ENCODE measurements at regions not wholly inside any gene's neighbourhood (a gene's known extent, or its start where the extent isn't known, plus 50 kb on each side); places are given as distances from the start of the nearest gene placed in this dataset.

DNA sequence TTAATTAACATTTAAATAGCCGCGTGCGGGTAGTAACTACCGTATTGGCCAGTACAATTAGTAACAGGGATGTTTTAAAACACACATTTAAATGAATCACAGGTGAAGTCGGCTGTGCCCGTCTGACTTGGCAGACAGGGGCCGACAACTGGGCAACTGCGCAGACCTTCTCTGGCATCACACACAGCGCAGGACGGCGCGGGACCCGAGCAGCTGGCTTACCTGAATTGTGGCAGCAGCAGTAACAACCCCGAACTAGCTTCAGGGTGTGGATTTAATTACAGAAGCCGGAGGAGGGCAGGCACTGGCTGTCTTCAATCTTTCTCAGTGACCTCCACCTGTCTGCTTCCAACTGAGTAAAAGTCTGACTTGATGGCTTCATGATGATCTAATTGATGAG lies 91.7 kb downstream of the DACT2 start:
- no peaks in the 10 kb centered on the region for H3K9me3 ChIP-seq (ENCODE audit: control insufficient read depth, insufficient read depth, low read depth, low read length)
- H3K36me3 ChIP-seq (ENCODE audit: control insufficient read depth, insufficient read depth, low read length) = no peaks in the 10 kb centered on the region
- H3K9ac ChIP-seq (ENCODE audit: low read length) = no peak overlapping the region
- H3K4me1 ChIP-seq (ENCODE audit: control insufficient read depth, insufficient read depth, low read length) = peaks cover 34% of the 10 kb centered on the region
- H3K4me3 ChIP-seq (ENCODE audit: low read depth, low read length) = no peak overlapping the region
- no peaks in the 10 kb centered on the region; the same call in 1 of the 2 replicates for H3K27me3 ChIP-seq (ENCODE audit: control insufficient read depth, insufficient read depth, low read length)
- H3K27ac ChIP-seq (ENCODE audit: low read depth, low read length) = no peak overlapping the region

DNA sequence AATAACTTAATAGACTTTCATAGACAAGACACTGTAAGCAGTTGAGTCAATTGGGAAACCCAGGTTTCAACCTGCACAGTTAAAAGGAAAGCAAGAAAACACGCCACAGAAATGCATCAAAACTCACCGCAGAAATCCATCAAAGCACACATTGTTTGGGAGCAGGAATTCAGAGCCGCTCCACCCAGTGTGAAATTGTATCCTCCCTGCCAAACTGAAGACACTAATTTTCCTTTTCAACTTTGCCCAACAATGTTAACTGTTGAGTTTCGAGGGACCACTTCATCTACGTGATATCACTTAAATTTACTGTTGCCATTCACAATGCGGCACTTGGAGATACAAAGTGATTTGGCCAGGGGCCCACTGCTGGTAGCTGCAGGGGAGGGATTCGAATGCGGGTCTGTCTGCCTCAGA lies 92.7 kb downstream of the DACT2 start:
- H3K4me3 ChIP-seq (ENCODE audit: low read depth, low read length) = no peak overlapping the region
- H3K27me3 ChIP-seq (ENCODE audit: control insufficient read depth, insufficient read depth, low read length) = no peaks in the 10 kb centered on the region; the same call in 1 of the 2 replicates
- H3K36me3 ChIP-seq (ENCODE audit: control insufficient read depth, insufficient read depth, low read length) = no peaks in the 10 kb centered on the region
- H3K9me3 ChIP-seq (ENCODE audit: control insufficient read depth, insufficient read depth, low read depth, low read length) = no peaks in the 10 kb centered on the region
- no peak overlapping the region for H3K27ac ChIP-seq (ENCODE audit: low read depth, low read length)
- H3K9ac ChIP-seq (ENCODE audit: low read length) = no peak overlapping the region
- H3K4me1 ChIP-seq (ENCODE audit: control insufficient read depth, insufficient read depth, low read length) = peaks cover 26% of the 10 kb centered on the region

DNA sequence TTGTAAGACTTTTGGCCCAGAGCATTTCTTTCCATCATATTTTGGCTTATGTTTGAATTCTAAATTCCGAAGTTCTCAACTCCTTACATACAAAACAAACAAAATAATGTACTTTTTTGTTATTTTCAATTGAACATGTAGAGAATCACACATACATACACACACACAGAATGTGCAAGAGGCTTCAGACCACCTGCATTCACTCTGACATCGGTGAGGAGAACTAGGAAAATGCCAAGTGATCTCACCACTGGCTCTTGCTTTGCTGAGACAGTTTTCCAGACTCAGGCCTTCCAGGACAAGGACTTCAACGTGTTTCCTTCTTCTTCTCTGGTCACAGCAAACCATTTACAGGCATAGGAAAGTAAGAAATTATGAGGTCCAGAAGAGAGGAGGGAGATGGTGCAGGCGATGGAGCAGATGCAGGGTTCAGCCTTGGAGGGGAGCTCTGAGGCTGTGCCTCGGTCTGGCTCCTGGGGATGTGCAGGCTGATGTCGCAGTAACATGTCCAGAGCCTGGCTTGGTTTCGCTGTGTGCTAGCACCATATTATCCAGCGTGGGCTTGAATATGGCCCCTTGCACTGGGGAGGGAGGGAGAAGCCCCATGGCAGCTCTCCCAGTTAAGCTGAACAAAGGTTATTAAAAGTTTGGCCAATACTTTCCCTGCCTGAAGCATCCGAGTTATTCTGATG lies 93.4 kb downstream of the DACT2 start:
- H3K9me3 ChIP-seq (ENCODE audit: control insufficient read depth, insufficient read depth, low read depth, low read length) = no peaks in the 10 kb centered on the region
- H3K27ac ChIP-seq (ENCODE audit: low read depth, low read length) = no peak overlapping the region
- H3K4me1 ChIP-seq (ENCODE audit: control insufficient read depth, insufficient read depth, low read length) = peaks cover 22% of the 10 kb centered on the region
- H3K9ac ChIP-seq (ENCODE audit: low read length) = no peak overlapping the region
- H3K4me3 ChIP-seq (ENCODE audit: low read depth, low read length) = no peak overlapping the region
- no peaks in the 10 kb centered on the region for H3K36me3 ChIP-seq (ENCODE audit: control insufficient read depth, insufficient read depth, low read length)
- no peaks in the 10 kb centered on the region; the same call in 1 of the 2 replicates for H3K27me3 ChIP-seq (ENCODE audit: control insufficient read depth, insufficient read depth, low read length)

DNA sequence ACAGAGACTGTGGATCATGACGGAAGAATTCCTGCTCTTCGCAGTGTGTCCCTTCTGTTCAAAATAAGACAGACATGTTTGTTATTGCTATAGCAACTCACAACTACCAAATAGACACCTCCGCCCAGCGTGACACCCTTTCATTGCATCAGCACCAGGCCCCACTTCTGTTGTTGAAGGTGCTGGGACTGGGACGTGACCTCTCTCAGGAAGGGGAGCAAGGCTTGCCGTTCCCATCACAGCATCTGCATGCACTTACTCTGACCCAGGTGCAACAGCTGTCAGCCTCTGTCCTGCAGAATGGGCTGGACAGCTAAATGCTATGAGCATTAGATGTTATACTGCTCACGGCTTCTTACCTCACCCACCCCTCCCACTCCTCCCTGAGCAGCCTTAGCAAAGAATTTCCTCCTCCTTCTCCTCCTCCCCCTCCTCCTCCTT lies 94.1 kb downstream of the DACT2 start:
- H3K9me3 ChIP-seq (ENCODE audit: control insufficient read depth, insufficient read depth, low read depth, low read length) = no peaks in the 10 kb centered on the region
- no peaks in the 10 kb centered on the region; the same call in 1 of the 2 replicates for H3K27me3 ChIP-seq (ENCODE audit: control insufficient read depth, insufficient read depth, low read length)
- H3K4me1 ChIP-seq (ENCODE audit: control insufficient read depth, insufficient read depth, low read length) = peaks cover 22% of the 10 kb centered on the region
- no peak overlapping the region for H3K4me3 ChIP-seq (ENCODE audit: low read depth, low read length)
- no peak overlapping the region for H3K27ac ChIP-seq (ENCODE audit: low read depth, low read length)
- H3K9ac ChIP-seq (ENCODE audit: low read length) = no peak overlapping the region
- H3K36me3 ChIP-seq (ENCODE audit: control insufficient read depth, insufficient read depth, low read length) = no peaks in the 10 kb centered on the region

DNA sequence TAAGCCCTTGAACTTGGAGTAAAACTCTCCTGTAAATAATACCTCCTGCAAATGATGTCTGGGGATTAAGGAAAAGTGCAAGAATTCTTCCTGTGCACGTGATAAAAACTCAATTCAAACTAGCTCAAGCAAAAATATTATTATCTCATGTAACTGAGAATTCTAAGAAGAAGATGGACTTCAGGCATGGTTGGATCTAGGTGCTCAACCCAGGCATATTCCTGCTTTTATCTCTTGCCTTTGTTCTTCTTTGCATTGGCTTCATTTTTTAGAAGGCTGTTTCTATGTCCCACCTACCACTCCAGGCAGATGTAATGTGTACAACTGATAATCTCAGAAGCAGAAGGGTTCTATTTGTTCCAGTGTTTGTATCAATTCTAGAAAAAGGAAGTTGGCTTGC lies 95.8 kb downstream of the DACT2 start:
- H3K9ac ChIP-seq (ENCODE audit: low read length) = no peak overlapping the region
- H3K9me3 ChIP-seq (ENCODE audit: control insufficient read depth, insufficient read depth, low read depth, low read length) = no peaks in the 10 kb centered on the region
- H3K27me3 ChIP-seq (ENCODE audit: control insufficient read depth, insufficient read depth, low read length) = peaks cover 4% of the 10 kb centered on the region; the same call in 1 of the 2 replicates
- no peak overlapping the region for H3K4me3 ChIP-seq (ENCODE audit: low read depth, low read length)
- no peaks in the 10 kb centered on the region for H3K36me3 ChIP-seq (ENCODE audit: control insufficient read depth, insufficient read depth, low read length)
- H3K27ac ChIP-seq (ENCODE audit: low read depth, low read length) = no peak overlapping the region
- peaks cover 22% of the 10 kb centered on the region for H3K4me1 ChIP-seq (ENCODE audit: control insufficient read depth, insufficient read depth, low read length)

DNA sequence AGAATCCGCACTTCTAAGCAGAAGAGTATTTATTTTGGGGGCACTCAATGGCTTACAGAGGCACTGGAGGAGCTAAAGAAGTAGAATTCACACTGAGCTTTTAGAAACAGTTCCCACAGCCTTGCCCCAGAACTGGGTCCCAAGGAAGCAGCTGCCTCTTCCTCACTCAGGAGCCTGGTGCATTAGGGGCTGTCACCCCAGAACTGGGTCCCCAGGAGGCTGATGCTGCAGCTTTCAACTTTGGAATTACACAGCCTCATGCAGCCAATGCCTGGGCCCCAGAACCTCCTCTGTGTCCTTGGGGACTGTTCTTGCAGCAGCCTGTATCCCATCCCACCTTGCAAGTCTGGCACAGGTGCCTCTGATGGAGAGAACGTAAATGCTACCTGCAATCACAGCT lies 96.4 kb downstream of the DACT2 start:
- no peaks in the 10 kb centered on the region for H3K9me3 ChIP-seq (ENCODE audit: control insufficient read depth, insufficient read depth, low read depth, low read length)
- no peak overlapping the region for H3K27ac ChIP-seq (ENCODE audit: low read depth, low read length)
- no peak overlapping the region for H3K4me3 ChIP-seq (ENCODE audit: low read depth, low read length)
- H3K36me3 ChIP-seq (ENCODE audit: control insufficient read depth, insufficient read depth, low read length) = no peaks in the 10 kb centered on the region
- H3K27me3 ChIP-seq (ENCODE audit: control insufficient read depth, insufficient read depth, low read length) = peaks cover 4% of the 10 kb centered on the region; the same call in 1 of the 2 replicates
- no peak overlapping the region for H3K9ac ChIP-seq (ENCODE audit: low read length)
- H3K4me1 ChIP-seq (ENCODE audit: control insufficient read depth, insufficient read depth, low read length) = peaks cover 22% of the 10 kb centered on the region

DNA sequence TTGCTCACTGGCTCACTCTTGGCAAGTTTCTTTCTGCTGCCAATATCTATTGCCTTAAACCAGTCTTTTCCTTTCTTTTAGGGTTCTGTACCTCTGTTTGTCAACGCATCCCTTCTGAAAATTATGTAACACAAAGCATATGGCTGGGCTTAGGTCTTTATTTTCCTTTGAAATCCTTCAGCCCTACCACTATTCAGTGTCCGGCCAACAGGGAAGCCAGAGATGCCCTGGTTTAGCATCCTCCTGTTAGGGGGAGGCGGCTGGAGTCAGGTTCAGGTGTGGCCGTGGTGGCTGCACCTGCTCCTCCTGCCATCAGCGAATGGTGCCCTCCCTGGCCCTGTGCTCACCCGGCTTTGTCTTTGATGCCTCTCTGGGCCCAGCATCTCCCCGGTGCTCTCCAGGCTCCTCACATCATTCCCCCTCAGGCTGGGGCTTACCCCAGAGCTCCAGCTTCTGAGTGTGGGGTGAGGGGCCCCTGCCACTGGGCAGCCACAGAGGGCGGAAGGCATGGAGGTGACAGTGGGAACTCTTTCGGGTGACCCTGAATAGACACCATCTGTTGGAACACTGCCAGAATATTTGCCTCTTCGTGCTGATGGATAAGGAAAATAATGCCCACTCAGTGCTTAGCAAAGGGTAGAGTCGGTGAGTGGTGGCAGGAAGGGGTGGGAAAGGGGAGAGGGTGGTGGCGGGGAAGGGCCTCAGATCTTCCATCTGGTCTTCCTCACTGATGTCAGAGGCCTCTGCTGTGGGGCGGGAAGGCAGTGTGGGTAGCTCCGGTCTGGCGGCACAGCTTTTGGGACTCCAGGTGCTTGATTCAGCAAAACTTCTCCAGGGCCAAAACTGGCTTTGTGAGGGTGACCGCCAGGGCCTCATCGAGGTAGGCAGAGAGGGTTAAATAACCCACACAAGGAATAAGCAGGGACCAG lies 97.2 kb downstream of the DACT2 start:
- Histone ChIP-seq H3K27me3 (ENCODE audit: control insufficient read depth, insufficient read depth, low read length) (peaks cover 4% of the 10 kb centered on the region; the same call in 1 of the 2 replicates), H3K27ac (ENCODE audit: low read depth, low read length) (no peak overlapping the region), H3K4me3 (ENCODE audit: low read depth, low read length) (no peak overlapping the region), H3K9me3 (ENCODE audit: control insufficient read depth, insufficient read depth, low read depth, low read length) (no peaks in the 10 kb centered on the region), H3K4me1 (ENCODE audit: control insufficient read depth, insufficient read depth, low read length) (peaks cover 20% of the 10 kb centered on the region), H3K9ac (ENCODE audit: low read length) (no peak overlapping the region), H3K36me3 (ENCODE audit: control insufficient read depth, insufficient read depth, low read length) (no peaks in the 10 kb centered on the region)

DNA sequence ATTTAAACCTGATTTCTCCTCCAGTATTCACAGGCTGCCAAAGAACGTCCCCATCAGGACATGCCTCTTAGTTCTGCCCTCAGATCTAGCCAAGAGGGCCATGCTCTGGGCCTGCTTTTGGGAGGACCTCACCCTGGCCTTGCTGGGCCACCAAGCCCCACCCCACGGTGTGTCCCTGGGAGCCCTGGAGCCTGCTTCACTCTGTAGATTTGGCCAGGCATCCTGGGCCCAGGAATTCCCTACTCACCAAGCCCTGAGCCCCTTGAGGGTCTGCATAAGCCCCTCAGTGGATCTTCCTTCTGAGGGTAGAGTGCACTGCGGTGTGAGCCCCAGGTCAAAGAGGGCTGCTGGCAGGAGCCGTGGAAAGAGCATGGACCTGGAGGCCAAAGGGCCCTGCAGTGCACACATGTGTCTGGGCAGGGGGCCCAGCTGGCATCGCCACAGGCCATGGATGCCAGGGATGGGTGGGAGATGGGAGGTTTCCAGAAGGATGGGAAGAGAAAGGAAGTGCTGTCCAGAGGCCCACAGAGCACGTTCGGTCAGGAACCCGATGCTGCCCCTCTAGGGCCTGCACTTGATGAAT lies 98.0 kb downstream of the DACT2 start:
- no peak overlapping the region for H3K4me3 ChIP-seq (ENCODE audit: low read depth, low read length)
- H3K4me1 ChIP-seq (ENCODE audit: control insufficient read depth, insufficient read depth, low read length) = peaks cover 16% of the 10 kb centered on the region
- H3K9ac ChIP-seq (ENCODE audit: low read length) = no peak overlapping the region
- H3K27me3 ChIP-seq (ENCODE audit: control insufficient read depth, insufficient read depth, low read length) = peaks cover 8% of the 10 kb centered on the region; the same call in 1 of the 2 replicates
- H3K9me3 ChIP-seq (ENCODE audit: control insufficient read depth, insufficient read depth, low read depth, low read length) = no peaks in the 10 kb centered on the region
- no peak overlapping the region for H3K27ac ChIP-seq (ENCODE audit: low read depth, low read length)
- H3K36me3 ChIP-seq (ENCODE audit: control insufficient read depth, insufficient read depth, low read length) = no peaks in the 10 kb centered on the region

DNA sequence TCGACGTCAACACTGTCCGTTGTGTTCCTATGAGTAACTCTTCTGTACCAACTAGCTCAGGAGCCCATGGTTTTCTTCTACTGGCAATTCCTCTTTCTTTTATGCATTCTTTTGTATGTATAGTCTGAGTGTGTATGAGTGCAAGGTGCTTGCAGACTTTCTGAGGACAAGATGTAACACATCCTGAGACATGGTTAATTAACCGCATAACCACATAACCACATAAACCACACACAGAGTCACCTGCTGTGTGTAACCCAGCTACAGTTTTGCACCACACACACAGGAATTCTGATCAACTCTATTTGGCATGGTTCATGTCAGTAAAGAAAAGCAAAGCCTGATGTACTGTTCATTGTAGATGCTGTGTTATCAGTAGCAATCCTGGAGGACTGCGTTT lies 98.6 kb downstream of the DACT2 start:
- H3K4me1 ChIP-seq (ENCODE audit: control insufficient read depth, insufficient read depth, low read length) = peaks cover 16% of the 10 kb centered on the region
- no peaks in the 10 kb centered on the region for H3K9me3 ChIP-seq (ENCODE audit: control insufficient read depth, insufficient read depth, low read depth, low read length)
- H3K27me3 ChIP-seq (ENCODE audit: control insufficient read depth, insufficient read depth, low read length) = peaks cover 8% of the 10 kb centered on the region; the same call in 1 of the 2 replicates
- H3K9ac ChIP-seq (ENCODE audit: low read length) = no peak overlapping the region
- no peaks in the 10 kb centered on the region for H3K36me3 ChIP-seq (ENCODE audit: control insufficient read depth, insufficient read depth, low read length)
- no peak overlapping the region for H3K4me3 ChIP-seq (ENCODE audit: low read depth, low read length)
- H3K27ac ChIP-seq (ENCODE audit: low read depth, low read length) = no peak overlapping the region

DNA sequence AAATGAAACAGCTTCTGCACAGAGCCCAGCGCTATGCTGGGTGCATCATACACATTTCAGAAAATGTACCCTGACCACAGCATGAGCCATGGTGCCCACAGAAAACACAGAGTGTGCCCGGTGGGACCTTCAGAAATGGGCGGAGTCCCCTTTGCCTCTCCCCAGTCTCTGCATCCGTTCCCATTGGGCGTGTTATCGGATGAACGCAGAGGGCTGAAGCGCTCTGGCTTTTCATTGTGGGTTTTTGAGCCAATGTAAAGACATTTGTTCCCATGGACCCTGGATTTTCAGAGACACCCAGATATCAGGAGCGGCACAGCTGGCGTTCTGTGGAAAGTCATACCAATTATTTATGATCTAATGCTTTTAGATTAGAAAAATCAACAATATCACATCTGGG lies 99.8 kb downstream of the DACT2 start:
- no peak overlapping the region for H3K27ac ChIP-seq (ENCODE audit: low read depth, low read length)
- H3K9ac ChIP-seq (ENCODE audit: low read length) = no peak overlapping the region
- peaks cover 15% of the 10 kb centered on the region; the same call in 1 of the 2 replicates for H3K27me3 ChIP-seq (ENCODE audit: control insufficient read depth, insufficient read depth, low read length)
- H3K4me3 ChIP-seq (ENCODE audit: low read depth, low read length) = no peak overlapping the region
- H3K9me3 ChIP-seq (ENCODE audit: control insufficient read depth, insufficient read depth, low read depth, low read length) = no peaks in the 10 kb centered on the region
- H3K36me3 ChIP-seq (ENCODE audit: control insufficient read depth, insufficient read depth, low read length) = no peaks in the 10 kb centered on the region
- peaks cover 22% of the 10 kb centered on the region for H3K4me1 ChIP-seq (ENCODE audit: control insufficient read depth, insufficient read depth, low read length)
